ENCODE measurements at regions not wholly inside any gene's neighbourhood (a gene's known extent, or its start where the extent isn't known, plus 50 kb on each side); places are given as distances from the start of the nearest gene placed in this dataset.

DNA sequence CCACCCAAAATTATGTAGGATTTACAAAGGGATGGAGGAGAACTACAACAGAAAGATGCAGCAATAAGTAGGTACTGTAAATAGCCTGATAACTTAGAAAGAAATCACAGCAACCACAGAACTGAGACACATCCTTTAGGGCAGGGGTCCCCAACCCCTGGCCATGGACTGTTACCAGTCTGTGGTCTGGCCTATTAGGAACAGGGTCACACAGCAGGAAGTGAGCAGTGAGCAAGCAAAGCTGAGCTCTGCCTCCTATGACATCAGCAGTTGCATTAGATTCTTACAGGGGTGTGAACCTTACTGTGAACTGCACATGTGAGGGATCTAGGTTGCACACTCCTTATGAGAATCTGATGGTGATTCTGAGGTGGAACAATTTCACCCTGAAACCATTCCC is 997.6 kb downstream of the DIAPH3 start:
- no peaks in the 10 kb centered on the region for H3K4me1 ChIP-seq (ENCODE audit: low read length)
- no peak overlapping the region for H3K9ac ChIP-seq (ENCODE audit: low read length)
- H3K4me3 ChIP-seq (ENCODE audit: low read length): no peak overlapping the region
- no peak overlapping the region for H3K4me2 ChIP-seq (ENCODE audit: low read depth, low read length)
- no peaks in the 10 kb centered on the region for H4K20me1 ChIP-seq (ENCODE audit: insufficient read depth, low read length)
- H3K27ac ChIP-seq (ENCODE audit: low read length): no peak overlapping the region
- no peak overlapping the region for H2AFZ ChIP-seq (ENCODE audit: low read length)
- H3K36me3 ChIP-seq (replicated peaks; ENCODE audit: insufficient read depth, low read length): no peaks in the 10 kb centered on the region
- H3F3A ChIP-seq (ENCODE audit: insufficient read depth, low read length): no peaks in the 10 kb centered on the region
- no peaks in the 10 kb centered on the region for H3K9me3 ChIP-seq (replicated peaks; ENCODE audit: insufficient read depth, low read length)
- no peak for TF ChIP-seq EZH2phosphoT487 (IDR thresholded peaks at IDR 0.05; ENCODE audit: low read length)
- TF ChIP-seq CTCF (IDR thresholded peaks at IDR 0.05; ENCODE audit: low read length): no peak
- TF ChIP-seq EZH2 (optimal IDR thresholded peaks at IDR 0.05; ENCODE audit: low read depth, low read length): no peak
- no peaks in the 10 kb centered on the region for H3K27me3 ChIP-seq (replicated peaks; ENCODE audit: insufficient read depth, low read length)
- no peaks in the 10 kb centered on the region for H3K79me2 ChIP-seq (ENCODE audit: low read length)
- no peak for DNase-seq
- no peaks in the 10 kb centered on the region for H3K9me2 ChIP-seq (replicated peaks; ENCODE audit: insufficient read depth, low read length)

DNA sequence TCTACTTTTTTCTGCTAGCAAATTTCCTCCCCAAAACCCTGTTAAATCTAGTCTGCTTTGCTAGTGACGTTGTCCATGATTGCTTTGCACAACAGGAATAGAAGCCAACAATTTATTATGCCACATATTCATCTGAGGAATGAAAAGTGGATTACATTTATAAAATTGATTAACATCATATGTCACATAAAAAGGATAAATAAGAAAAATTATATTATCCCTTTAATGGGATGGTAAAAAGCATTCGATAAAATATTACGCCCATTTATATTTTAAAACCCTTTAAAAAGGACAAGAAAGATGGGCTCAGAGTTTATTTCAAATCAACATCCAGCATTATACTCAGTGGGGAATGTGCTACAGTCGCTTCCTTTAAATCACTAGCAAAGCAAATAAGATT is 991.7 kb downstream of the DIAPH3 start:
- Histone ChIP-seq H2AFZ (ENCODE audit: low read length) (no peak overlapping the region), H3K79me2 (ENCODE audit: low read length) (no peaks in the 10 kb centered on the region), H3K9me2 (replicated peaks; ENCODE audit: insufficient read depth, low read length) (no peaks in the 10 kb centered on the region), H3K4me3 (ENCODE audit: low read length) (no peak overlapping the region), H3K27ac (ENCODE audit: low read length) (no peak overlapping the region), H3F3A (ENCODE audit: insufficient read depth, low read length) (no peaks in the 10 kb centered on the region), H3K4me1 (ENCODE audit: low read length) (no peaks in the 10 kb centered on the region), H4K20me1 (ENCODE audit: insufficient read depth, low read length) (no peaks in the 10 kb centered on the region), H3K9me3 (replicated peaks; ENCODE audit: insufficient read depth, low read length) (no peaks in the 10 kb centered on the region), H3K4me2 (ENCODE audit: low read depth, low read length) (no peak overlapping the region), H3K36me3 (replicated peaks; ENCODE audit: insufficient read depth, low read length) (no peaks in the 10 kb centered on the region), H3K9ac (ENCODE audit: low read length) (no peak overlapping the region), H3K27me3 (replicated peaks; ENCODE audit: insufficient read depth, low read length) (no peaks in the 10 kb centered on the region)
- DNase-seq: no peak
- no peak for TF ChIP-seq CTCF (IDR thresholded peaks at IDR 0.05; ENCODE audit: low read length)
- no peak for TF ChIP-seq EZH2phosphoT487 (IDR thresholded peaks at IDR 0.05; ENCODE audit: low read length)
- no peak for TF ChIP-seq EZH2 (optimal IDR thresholded peaks at IDR 0.05; ENCODE audit: low read depth, low read length)

DNA sequence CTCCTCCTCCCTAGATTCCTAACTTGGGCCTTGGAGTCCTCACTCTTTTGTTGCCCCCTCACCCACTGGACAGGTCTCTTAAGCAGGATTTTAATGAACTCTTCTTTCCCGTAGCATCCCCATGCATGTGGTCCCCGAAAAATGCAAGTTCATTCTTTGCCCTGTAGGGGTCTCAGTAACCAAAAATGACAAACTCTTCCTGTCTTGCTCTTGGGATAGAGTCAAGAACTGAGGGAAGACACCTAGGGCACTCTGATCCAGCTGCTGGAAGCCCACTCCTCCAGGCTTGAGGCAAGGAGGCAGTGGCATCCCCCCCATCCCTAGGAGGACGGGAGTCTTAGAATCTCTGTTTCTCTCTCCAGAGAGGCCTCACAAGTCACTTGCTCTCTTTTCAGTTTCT is 987.0 kb downstream of the DIAPH3 start:
- H3K9ac ChIP-seq (ENCODE audit: low read length): no peak overlapping the region
- H3K79me2 ChIP-seq (ENCODE audit: low read length): no peaks in the 10 kb centered on the region
- no peaks in the 10 kb centered on the region for H3K9me3 ChIP-seq (replicated peaks; ENCODE audit: insufficient read depth, low read length)
- no peak overlapping the region for H3K27ac ChIP-seq (ENCODE audit: low read length)
- H3K36me3 ChIP-seq (replicated peaks; ENCODE audit: insufficient read depth, low read length): no peaks in the 10 kb centered on the region
- no peak overlapping the region for H3K4me3 ChIP-seq (ENCODE audit: low read length)
- H4K20me1 ChIP-seq (ENCODE audit: insufficient read depth, low read length): no peaks in the 10 kb centered on the region
- H3K27me3 ChIP-seq (replicated peaks; ENCODE audit: insufficient read depth, low read length): no peaks in the 10 kb centered on the region
- H3K4me1 ChIP-seq (ENCODE audit: low read length): no peaks in the 10 kb centered on the region
- DNase-seq: no peak
- no peak overlapping the region for H3K4me2 ChIP-seq (ENCODE audit: low read depth, low read length)
- no peak overlapping the region for H2AFZ ChIP-seq (ENCODE audit: low read length)
- no peak for TF ChIP-seq CTCF (IDR thresholded peaks at IDR 0.05; ENCODE audit: low read length)
- no peak for TF ChIP-seq EZH2phosphoT487 (IDR thresholded peaks at IDR 0.05; ENCODE audit: low read length)
- TF ChIP-seq EZH2 (optimal IDR thresholded peaks at IDR 0.05; ENCODE audit: low read depth, low read length): no peak
- H3K9me2 ChIP-seq (replicated peaks; ENCODE audit: insufficient read depth, low read length): no peaks in the 10 kb centered on the region
- H3F3A ChIP-seq (ENCODE audit: insufficient read depth, low read length): no peaks in the 10 kb centered on the region
